Left lung (tissue), 4 donors: ENCODE measurements at regions not wholly inside any gene's neighbourhood (a gene's known extent, or its start where the extent isn't known, plus 50 kb on each side); places are given as distances from the start of the nearest gene placed in this dataset.

Experiments
- ATAC-seq: fragments of 200-7000 bp; cut with Tn5 transposase; one replicate; pipeline ENCODE4 v1.9.1; 2020; ENCODE audit warnings: moderate library complexity
- DNase-seq, 4 donors: peaks; one replicate each; pipeline ENCODE4 v3.0.0-alpha.2; 2013 to 2020
- H3K27ac ChIP-seq, 2 donors: fragments of 200-600 bp; sonication (generic) in 1 of 2; one replicate each; pipeline versions ENCODE4 v1.5.0 to v1.8.0; 2020 to 2021
- H3K27me3 ChIP-seq, 2 donors: fragments of 200-600 bp; sonication (generic) in 1 of 2; one replicate each; pipeline versions ENCODE4 v1.5.0 to v1.8.0; 2020 to 2021
- H3K36me3 ChIP-seq, 2 donors: fragments of 200-600 bp; sonication (generic) in 1 of 2; one replicate each; pipeline versions ENCODE4 v1.5.0 to v1.8.0; 2020 to 2021
- H3K4me1 ChIP-seq, 2 donors: fragments of 200-600 bp; one replicate each; pipeline ENCODE4 v1.8.0; 2021
- H3K4me3 ChIP-seq, 2 donors: fragments of 200-600 bp; sonication (generic) in 1 of 2; one replicate each; pipeline versions ENCODE4 v1.5.0 to v1.8.0; 2020 to 2021; ENCODE audit warnings: mild to moderate bottlenecking in 1 of 2
- H3K9me3 ChIP-seq, 2 donors: fragments of 200-600 bp; sonication (generic) in 1 of 2; one replicate each; pipeline versions ENCODE4 v1.5.0 to v1.8.0; 2020 to 2021
- CTCF ChIP-seq, 2 donors: fragments of 200-600 bp; sonication (generic) in 1 of 2; IDR thresholded peaks; one replicate each; pipeline versions ENCODE4 v1.5.0 to v1.8.0; 2021; ENCODE audit warnings: antibody characterized with exemption in 2 of 2
- intact Hi-C, 2 donors: fragments of 100-400 bp; cut with DNase I; formaldehyde crosslinking; loops; one replicate each; pipeline versions ENCODE4 v1.11.2 to v1.14.2; 2022
- donor health status: DM: no; HTN: yes; CAD: no.
- donor health status: DM: no; HTN: no; CAD: no.

- Histone ChIP-seq H3K27me3 (no peaks in the 10 kb centered on the region), H3K9me3 (peaks cover 0 to 14% of the 10 kb centered on the region in 2 donors), H3K4me3 (no peak overlapping the region), H3K27ac (no peak overlapping the region), H3K4me1 (no peaks in the 10 kb centered on the region), H3K36me3 (no peaks in the 10 kb centered on the region)
- no peak for ATAC-seq
- TF ChIP-seq CTCF (IDR thresholded peaks at IDR 0.05): no peak
- DNase-seq: no peak
- intact Hi-C loops: no loop called here
Measured at GRCh38 chr3:150097588-150097890, 126.8 kb upstream of the PFN2 start.

GRCh38 chr3:150096700-150097587 is 126.2 kb upstream of the PFN2 start:
- TF ChIP-seq CTCF (IDR thresholded peaks at IDR 0.05): no peak
- H3K27ac ChIP-seq: no peak overlapping the region
- peaks cover 0 to 14% of the 10 kb centered on the region in 2 donors for H3K9me3 ChIP-seq
- no peaks in the 10 kb centered on the region for H3K27me3 ChIP-seq
- intact Hi-C loops: no loop called here
- no peaks in the 10 kb centered on the region for H3K36me3 ChIP-seq
- DNase-seq (no peak), ATAC-seq (no peak)
- H3K4me1 ChIP-seq: no peaks in the 10 kb centered on the region
- H3K4me3 ChIP-seq: no peak overlapping the region

- intact Hi-C loops: no loop called here
- no peak for ATAC-seq
Measured at GRCh38 chr3:150094150-150094933, 123.6 kb upstream of the PFN2 start.

GRCh38 chr3:150091626-150092025 is 120.9 kb upstream of the PFN2 start:
- ATAC-seq (no peak), DNase-seq (no peak)
- intact Hi-C loops: no loop called here
- no peaks in the 10 kb centered on the region for H3K9me3 ChIP-seq
- TF ChIP-seq CTCF (IDR thresholded peaks at IDR 0.05): no peak
- no peaks in the 10 kb centered on the region for H3K4me1 ChIP-seq
- H3K27ac ChIP-seq: no peak overlapping the region
- no peak overlapping the region for H3K4me3 ChIP-seq
- no peaks in the 10 kb centered on the region for H3K36me3 ChIP-seq
- H3K27me3 ChIP-seq: no peaks in the 10 kb centered on the region

More at GRCh38 chr3:150094150-150094933, 123.6 kb upstream of the PFN2 start:
- Histone ChIP-seq H3K4me3 (no peak overlapping the region), H3K27me3 (no peaks in the 10 kb centered on the region), H3K9me3 (no peaks in the 10 kb centered on the region), H3K27ac (no peak overlapping the region), H3K36me3 (no peaks in the 10 kb centered on the region), H3K4me1 (no peaks in the 10 kb centered on the region)
- TF ChIP-seq CTCF (IDR thresholded peaks at IDR 0.05): no peak
- no peak for DNase-seq

GRCh38 chr3:150090877-150091276 is 120.2 kb upstream of the PFN2 start:
- Histone ChIP-seq H3K4me3 (no peak overlapping the region), H3K27me3 (no peaks in the 10 kb centered on the region), H3K36me3 (no peaks in the 10 kb centered on the region), H3K4me1 (no peaks in the 10 kb centered on the region), H3K9me3 (no peaks in the 10 kb centered on the region), H3K27ac (no peak overlapping the region)
- no peak for ATAC-seq
- no peak for DNase-seq
- no peak for TF ChIP-seq CTCF (IDR thresholded peaks at IDR 0.05)
- intact Hi-C loops: no loop called here
